ENCODE measurements at regions not wholly inside any gene's neighbourhood (a gene's known extent, or its start where the extent isn't known, plus 50 kb on each side); places are given as distances from the start of the nearest gene placed in this dataset.

DNA sequence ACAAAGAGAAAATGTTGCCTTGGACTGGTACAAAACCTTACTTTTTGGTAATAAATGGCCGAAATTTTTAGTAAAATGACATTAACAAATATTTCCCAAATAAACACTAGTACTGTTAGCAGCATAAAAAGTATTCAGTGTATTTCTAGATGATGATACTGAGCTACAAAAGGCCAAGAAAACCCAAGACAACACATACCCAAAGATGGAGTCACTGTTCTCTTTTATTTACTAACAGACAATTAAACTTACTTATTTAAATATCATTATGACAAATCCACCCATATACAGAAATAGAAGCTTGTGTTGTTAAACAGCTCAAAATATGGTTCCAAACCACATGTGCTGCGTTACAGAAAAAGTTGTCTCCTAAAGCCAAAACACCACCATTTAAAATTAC is 239.9 kb downstream of the ZEB2 start:
- DNase-seq, result no peak

DNA sequence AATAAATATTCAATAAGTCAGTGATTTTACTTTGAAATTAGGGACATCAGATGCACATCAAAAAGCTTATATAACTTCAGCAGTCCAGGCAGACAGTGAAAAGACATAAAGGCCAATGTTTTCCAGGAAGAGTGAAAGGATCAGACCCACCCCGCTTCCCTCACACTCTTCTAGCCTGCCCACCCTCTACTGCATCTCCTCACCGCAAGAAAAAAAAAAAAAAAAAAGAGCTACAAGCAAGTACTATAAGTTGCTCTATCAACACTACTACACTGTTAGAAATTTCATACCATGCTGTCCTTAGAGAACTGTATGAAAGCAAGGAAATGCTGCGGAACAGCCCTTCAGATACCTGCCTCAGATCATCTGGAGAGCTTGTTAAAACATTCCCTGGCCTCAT is 240.8 kb downstream of the ZEB2 start:
- DNase-seq, result no peak

DNA sequence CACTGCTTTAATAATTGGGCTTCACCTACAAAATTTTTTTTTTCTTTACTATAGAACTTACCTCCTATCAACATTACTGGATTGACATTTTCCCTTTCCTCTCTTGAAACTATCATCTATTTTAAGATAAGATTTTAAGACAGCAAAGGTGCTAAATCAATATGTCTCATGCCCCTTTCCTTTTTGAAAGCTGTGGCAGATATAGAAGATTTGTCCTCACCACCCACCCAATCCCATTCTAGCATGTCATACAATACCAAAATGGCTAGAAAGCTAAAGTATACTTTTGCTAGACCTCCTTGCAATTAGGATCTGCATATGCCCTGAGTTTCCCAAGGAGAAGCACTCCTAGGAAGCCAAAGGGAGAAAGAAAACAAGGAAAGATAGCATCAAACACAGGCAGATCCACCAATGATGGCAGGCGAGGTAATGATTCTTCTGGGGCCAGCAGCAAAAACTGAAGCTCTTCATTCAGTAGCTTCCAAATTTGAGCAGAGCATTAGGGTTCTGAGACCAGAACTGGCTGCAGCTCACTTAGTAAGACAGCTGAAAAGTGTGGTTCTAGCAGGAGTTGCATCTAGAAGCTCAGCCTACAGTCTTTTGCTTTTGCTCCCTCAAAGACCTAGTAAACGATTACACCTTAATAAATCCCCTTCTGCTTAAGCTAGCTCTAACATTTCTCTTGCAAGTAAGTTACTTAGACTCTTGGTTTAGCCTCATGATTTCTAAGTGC is 242.1 kb downstream of the ZEB2 start:
- DNase-seq, result no peak

DNA sequence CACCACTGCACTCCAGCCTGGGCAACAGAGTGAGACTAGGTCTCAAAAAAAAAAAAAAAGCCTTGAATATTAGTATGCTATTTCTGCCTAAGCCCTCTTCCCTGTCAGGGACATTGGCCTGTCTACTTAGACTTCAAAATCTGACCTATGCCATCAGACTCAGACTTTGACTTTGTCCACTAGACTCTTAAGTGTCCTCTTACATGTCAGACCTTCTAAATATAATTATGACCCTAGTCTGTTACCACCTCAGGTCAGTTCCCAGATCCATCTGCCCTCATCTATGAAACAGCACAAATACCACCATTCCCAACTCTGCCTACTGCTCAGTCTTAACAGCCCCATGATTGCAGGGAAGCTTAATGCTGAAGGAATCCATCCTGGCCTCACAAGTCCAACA is 244.6 kb downstream of the ZEB2 start:
- DNase-seq, result no peak

GRCh38 chr2:144274131-144274530 is 245.8 kb downstream of the ZEB2 start:
- DNase-seq, result no peak

DNA sequence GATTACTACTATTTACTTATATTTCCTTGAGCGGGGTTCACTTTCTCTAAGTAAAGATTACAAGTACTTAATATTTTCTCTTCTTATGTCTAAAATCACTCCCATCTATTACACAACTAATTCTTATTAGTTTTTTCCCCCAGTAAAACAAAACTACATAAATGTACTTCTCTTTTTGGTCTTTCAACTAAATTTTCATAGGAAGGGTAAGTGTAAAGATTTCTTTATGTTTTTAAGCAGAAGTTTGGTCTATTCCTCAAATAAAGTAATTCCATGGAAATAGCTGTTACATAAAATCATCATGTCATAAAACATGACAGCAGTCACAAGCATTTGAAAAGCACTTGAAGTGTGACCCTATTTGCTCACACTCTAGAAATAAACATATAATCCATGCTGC is 249.0 kb downstream of the ZEB2 start:
- DNase-seq, result no peak

DNA sequence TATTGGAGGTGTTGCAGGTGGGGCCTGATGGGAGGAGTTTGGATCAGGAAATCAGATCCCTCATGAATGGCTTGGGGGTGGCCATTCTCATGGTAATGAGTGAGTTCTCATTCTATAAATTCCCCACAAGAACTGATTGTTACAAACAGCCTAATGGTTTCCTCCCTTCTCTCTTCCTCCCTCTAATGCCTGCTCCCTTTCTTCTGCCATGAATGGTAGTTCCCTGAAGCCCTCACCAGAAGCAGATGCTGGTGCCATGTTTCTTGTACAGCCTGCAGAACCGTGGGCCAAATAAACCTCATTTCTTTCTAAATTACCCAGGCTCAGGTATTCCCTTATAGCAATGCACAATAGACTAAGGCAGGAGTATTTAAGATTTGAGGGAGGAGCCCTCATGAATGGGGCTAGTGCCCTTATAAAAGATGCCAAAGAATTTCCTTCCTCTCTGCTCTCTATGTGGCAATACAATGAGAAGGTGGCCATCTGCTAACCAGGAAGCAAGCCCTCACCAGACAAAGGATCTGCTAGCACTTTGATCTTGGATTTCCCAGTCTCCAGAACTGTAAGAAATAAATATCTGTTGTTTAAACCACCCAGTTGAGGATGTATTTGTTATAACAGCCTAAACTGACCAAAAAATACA is 251.8 kb downstream of the ZEB2 start:
- no peak for DNase-seq

DNA sequence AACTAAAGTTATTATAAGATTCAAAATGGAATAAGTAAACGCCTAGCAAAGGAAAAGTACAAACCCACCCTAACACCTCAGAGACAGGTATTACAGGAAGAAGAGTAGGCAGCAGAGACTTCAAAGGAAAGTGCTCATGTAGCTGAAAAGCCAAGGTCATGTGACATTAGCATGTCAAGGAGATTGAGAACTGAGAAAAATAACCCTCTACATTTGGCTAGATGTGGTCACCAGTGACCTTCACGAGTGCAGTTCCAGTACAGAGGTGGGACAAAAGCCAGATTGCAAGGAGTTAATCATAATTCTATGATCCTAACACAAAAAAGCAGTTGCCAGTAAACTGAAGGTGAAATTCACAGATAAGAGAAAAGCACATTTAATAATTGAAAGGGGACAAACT is 252.7 kb downstream of the ZEB2 start:
- no peak for DNase-seq

GRCh38 chr2:144265654-144266053 is 254.3 kb downstream of the ZEB2 start:
- no peak for DNase-seq

- DNase-seq, result no peak
Observed at GRCh38 chr2:144261966-144262365, 258.0 kb downstream of the ZEB2 start.

DNA sequence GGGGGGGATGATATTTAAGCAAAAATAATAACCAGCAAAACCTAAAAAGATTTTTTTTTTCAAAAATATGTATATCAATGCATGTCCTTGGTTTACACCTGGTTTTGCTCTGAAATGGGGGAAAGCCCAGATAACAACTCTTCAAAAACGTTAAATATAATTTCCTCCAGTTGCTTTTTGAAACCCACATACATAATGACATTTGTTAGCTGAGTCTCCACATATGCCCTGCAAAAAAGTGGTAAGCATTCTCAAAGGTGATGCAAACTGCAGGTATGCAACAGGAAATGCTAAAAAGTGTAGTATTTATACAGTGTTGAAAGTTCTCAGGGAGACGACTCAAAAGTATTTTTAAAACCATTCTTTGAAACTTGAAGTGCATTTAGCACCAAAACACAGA is 258.6 kb downstream of the ZEB2 start:
- DNase-seq, result no peak

- DNase-seq, result no peak
Observed at GRCh38 chr2:144259332-144259731, 260.6 kb downstream of the ZEB2 start.

- no peak for DNase-seq
Observed at GRCh38 chr2:144258154-144258553, 261.8 kb downstream of the ZEB2 start.

- no peak for DNase-seq
Observed at GRCh38 chr2:144256996-144257707, 262.8 kb downstream of the ZEB2 start.

GRCh38 chr2:144254342-144255235 is 265.3 kb downstream of the ZEB2 start:
- DNase-seq, result no peak

GRCh38 chr2:144253743-144254142 is 266.2 kb downstream of the ZEB2 start:
- no peak for DNase-seq

DNA sequence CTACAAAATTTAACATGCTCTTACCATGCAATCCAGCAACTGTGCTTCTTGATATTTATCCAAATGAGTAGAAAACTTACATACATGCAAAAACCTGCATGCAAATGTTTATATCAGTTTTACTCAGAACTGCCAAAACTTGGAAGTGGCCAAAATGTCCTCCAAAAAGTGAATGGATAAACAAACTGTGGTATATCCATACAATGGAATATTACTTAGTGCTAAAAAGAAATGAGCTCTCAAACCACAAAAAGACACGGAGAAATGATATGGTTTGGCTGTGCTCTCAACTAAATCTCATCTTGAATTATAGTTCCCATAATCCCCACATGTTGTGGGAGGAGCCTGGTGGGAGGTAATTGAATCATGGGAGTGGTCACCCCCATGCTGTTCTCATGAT is 267.2 kb downstream of the ZEB2 start:
- no peak for DNase-seq

DNA sequence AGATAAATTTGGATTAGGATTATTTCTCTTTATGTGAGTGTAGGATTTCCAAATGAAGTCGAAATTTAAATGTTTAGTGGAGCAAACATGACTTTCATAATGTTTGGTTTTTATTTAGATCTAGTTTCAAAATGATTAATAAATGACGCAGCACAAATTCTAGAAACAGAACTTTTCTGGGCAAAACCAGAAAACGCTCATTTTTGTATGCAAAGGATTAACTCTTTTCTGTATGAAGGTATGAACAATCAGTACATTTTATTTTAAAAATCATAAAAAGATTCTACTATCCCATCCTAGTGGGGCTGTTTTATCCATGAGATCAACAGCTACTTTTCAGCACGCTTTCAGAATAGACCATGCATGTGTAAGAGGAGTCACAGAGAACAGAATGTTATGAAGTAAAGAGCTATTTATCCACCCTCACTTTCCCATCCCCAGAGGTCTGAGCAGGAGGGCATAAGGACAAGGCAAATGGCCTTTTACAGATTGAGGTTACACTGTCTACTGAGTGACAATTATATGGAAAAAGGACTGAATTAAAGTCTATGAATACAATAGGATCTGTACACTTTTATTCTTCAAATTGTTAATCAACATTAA is 270.8 kb downstream of the ZEB2 start:
- DNase-seq, result no peak

DNA sequence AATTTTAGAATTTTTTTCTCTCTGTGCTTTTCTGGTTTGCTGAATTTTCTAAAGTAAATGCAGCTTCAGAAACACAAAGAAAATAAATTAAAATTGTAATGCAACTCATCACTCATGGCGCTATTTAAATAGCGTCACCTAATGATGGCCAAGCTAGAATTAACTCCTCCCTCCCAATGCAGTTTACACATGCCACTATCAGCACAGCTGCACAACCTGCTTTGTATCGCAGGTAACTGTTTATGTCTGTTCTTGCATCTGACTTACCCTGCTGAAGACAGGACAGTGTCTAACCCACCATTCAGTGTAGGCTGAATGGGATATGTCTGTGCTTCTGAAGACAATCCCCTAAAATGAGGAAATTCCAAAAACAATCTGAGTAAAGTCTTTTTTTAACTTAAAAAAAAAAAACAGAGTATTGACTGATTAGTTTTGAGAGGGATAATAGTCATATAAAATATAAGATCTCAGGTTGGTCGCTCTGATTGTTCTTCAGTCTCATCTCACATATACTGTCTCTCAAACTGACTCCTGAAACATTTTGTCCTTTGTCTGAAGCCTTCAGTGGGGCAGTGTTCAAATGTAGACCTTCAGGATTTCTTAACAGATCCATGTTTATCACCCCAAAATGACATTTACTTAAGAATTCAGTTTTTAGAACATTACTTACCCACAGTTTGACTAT is 271.4 kb downstream of the ZEB2 start:
- DNase-seq, result no peak

DNA sequence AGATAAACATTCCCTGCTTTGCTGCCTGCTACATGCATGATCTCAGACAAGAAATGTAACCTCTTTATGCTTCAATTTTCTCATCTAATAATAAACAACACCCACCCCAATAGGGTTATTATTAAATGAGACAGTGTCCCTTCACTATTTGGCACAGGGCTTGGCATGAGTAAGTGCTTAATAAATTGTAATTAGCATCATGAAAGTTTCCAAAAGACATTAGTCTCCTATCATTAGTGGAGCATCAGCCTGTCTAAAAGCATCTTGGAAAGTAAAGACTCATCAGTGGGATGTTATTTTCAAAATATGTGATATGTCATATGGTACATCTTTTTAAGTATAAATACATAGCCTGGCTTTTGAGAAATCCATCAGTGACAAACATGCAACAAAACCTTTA is 275.0 kb downstream of the ZEB2 start:
- no peak for DNase-seq

- DNase-seq, result no peak
Observed at GRCh38 chr2:144242311-144242710, 277.6 kb downstream of the ZEB2 start.

DNA sequence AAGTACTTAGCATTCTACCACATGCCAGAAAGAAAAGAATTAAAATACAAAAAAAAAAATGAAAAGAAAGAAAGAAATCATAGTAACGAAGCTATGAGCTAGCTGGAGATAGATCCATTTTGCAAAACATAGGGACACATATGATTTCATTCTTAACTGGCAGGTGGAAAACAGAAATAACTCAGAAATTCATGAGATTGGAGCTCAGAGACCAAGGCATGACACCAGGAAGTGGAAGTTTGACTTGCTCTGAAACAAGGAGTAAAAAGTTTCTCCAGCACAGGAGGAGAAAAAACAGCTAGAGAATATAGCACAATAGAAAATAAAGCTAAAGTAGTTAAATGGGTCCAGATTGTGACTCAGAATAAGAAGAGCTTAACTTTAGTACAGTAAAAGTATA is 278.1 kb downstream of the ZEB2 start:
- no peak for DNase-seq
